ENCODE measurements at regions not wholly inside any gene's neighbourhood (a gene's known extent, or its start where the extent isn't known, plus 50 kb on each side); places are given as distances from the start of the nearest gene placed in this dataset.

DNA sequence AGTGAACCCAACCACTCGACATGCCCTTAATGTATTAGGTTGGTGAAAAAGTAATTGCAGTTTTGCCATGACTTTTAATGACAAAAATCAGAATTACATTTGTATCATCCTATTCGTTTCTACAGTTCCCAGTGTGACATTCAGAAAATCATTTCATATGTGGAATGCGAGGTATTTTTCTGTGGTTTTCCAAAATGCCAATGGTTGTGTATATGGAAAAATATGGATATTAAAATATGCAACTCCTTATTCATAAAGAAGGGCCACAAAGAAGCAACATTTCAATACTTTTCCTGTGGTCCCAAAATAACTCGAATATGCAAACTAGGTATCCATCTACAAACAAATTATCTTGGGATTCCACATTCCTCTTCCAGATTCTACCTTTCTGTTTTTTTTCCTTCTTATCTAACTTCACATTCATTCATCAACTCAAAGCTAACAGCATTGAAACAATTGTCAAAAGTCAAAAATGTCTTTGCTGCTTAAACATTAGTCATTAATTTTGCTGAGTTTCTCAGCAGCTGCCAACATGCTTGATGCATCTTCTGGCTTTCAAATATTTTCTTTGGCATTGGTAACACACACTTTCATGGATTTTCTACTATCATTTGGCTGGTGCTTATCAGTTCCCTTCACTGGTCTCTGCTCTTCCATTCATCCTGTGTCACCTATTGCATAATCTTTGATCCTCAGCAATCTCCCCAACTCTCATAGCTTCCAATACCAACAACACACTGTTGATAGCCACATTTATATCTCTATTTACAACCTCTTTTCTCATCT lies 1445.4 kb downstream of the EFNB2 start:
- no peaks in the 10 kb centered on the region for H3K79me2 ChIP-seq (ENCODE audit: low read length)
- no peaks in the 10 kb centered on the region for H3K27me3 ChIP-seq (ENCODE audit: low read length)
- DNase-seq (no peak), ATAC-seq (no peak)
- no peaks in the 10 kb centered on the region for H4K20me1 ChIP-seq (ENCODE audit: low read length)
- TF ChIP-seq, protein P1, sequence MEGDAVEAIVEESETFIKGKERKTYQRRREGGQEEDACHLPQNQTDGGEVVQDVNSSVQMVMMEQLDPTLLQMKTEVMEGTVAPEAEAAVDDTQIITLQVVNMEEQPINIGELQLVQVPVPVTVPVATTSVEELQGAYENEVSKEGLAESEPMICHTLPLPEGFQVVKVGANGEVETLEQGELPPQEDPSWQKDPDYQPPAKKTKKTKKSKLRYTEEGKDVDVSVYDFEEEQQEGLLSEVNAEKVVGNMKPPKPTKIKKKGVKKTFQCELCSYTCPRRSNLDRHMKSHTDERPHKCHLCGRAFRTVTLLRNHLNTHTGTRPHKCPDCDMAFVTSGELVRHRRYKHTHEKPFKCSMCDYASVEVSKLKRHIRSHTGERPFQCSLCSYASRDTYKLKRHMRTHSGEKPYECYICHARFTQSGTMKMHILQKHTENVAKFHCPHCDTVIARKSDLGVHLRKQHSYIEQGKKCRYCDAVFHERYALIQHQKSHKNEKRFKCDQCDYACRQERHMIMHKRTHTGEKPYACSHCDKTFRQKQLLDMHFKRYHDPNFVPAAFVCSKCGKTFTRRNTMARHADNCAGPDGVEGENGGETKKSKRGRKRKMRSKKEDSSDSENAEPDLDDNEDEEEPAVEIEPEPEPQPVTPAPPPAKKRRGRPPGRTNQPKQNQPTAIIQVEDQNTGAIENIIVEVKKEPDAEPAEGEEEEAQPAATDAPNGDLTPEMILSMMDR (conservative IDR thresholded peaks at IDR 0.05; ENCODE audit: low read depth, low read length), result no peak
- no peak for TF ChIP-seq EZH2phosphoT487 (IDR thresholded peaks at IDR 0.05; ENCODE audit: borderline replicate concordance, low read length)
- TF ChIP-seq EZH2 (IDR thresholded peaks at IDR 0.05; ENCODE audit: low read length, unreplicated experiment), result no peak
- intact Hi-C loops (cut with micrococcal nuclease), result no loop called here
- ChIA-PET CTCF (no interaction called here), POLR2A (ENCODE audit: unreplicated experiment) (no interaction called here)
- BruUV-seq (replicated peaks), result no TSS peak
- no peaks in the 10 kb centered on the region for H3K9me2 ChIP-seq (replicated peaks; ENCODE audit: low read length)
- no peak overlapping the region for H3K4me2 ChIP-seq (ENCODE audit: low read length)
- no peak overlapping the region for H2AFZ ChIP-seq (ENCODE audit: low read length)
- H3K4me3 ChIP-seq (ENCODE audit: low read length), result no peak overlapping the region
- no peaks in the 10 kb centered on the region for H3K9me3 ChIP-seq (ENCODE audit: low read length)
- no peak overlapping the region for H3K9ac ChIP-seq (ENCODE audit: low read length)
- H3K4me1 ChIP-seq (ENCODE audit: insufficient read depth, low read length), result no peaks in the 10 kb centered on the region
- no peak overlapping the region for H3K27ac ChIP-seq (ENCODE audit: low read length)
- H3F3A ChIP-seq (ENCODE audit: low read length, unreplicated experiment), result no peaks in the 10 kb centered on the region
- no peaks in the 10 kb centered on the region for H3K36me3 ChIP-seq (ENCODE audit: low read depth, low read length)

DNA sequence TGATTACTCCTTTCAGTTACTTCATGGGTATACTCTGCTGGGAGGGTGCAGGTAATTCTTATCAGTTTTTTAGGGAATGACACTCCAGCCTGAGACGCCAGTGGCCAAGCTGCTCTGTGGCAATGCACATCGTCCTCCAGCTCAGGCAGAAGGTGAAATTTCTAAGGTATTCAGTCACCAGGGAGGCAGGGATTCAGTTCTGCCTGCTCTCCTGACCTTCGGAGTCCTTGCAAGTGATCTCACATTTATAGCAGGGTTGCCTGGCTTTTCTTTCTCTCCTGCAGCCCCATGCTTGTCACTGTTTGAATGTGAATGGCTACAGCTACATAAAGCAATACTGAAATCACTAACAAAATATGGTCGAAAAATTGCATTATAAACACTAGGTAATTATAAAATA lies 1447.5 kb downstream of the EFNB2 start:
- POLR2A ChIA-PET (ENCODE audit: unreplicated experiment), result no interaction called here

DNA sequence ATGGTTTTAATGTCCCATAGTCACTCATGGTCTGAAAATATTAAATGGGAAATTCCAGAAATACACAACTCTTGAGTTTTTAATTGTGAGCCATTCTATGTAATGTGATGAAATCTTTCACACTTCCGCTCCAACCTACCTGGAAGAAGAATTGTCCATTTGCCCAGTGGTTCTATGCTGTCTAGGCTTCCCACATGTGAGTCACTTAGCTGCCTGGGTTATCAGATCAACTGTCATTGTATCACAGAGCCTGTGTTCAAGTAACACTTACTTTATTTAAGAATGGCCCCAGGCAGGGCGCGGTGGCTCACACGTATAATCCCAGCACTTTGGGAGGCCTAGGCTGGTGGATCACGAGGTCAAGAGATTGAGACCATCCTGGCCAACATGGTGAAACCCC lies 1450.5 kb downstream of the EFNB2 start:
- H3K9me3 ChIP-seq (ENCODE audit: low read length), result no peaks in the 10 kb centered on the region
- no peaks in the 10 kb centered on the region for H3K36me3 ChIP-seq (ENCODE audit: low read depth, low read length)

More for the DNA sequence above, 1447.5 kb downstream of the EFNB2 start:
- H3K4me2 ChIP-seq (ENCODE audit: low read length), result no peak overlapping the region
- H3K27me3 ChIP-seq (ENCODE audit: low read length), result no peaks in the 10 kb centered on the region
- CTCF ChIA-PET, result no interaction called here
- no peaks in the 10 kb centered on the region for H3K9me2 ChIP-seq (replicated peaks; ENCODE audit: low read length)
- H3K9ac ChIP-seq (ENCODE audit: low read length), result no peak overlapping the region
- no peaks in the 10 kb centered on the region for H3K36me3 ChIP-seq (ENCODE audit: low read depth, low read length)
- no peak overlapping the region for H2AFZ ChIP-seq (ENCODE audit: low read length)
- intact Hi-C loops (cut with micrococcal nuclease), result no loop called here
- no peaks in the 10 kb centered on the region for H3K9me3 ChIP-seq (ENCODE audit: low read length)
- DNase-seq (no peak), ATAC-seq (no peak)
- TF ChIP-seq, protein P1 (conservative IDR thresholded peaks at IDR 0.05; ENCODE audit: low read depth, low read length), result no peak
- TF ChIP-seq EZH2phosphoT487 (IDR thresholded peaks at IDR 0.05; ENCODE audit: borderline replicate concordance, low read length), result no peak
- TF ChIP-seq EZH2 (IDR thresholded peaks at IDR 0.05; ENCODE audit: low read length, unreplicated experiment), result no peak
- H4K20me1 ChIP-seq (ENCODE audit: low read length), result no peaks in the 10 kb centered on the region
- H3K27ac ChIP-seq (ENCODE audit: low read length), result no peak overlapping the region
- H3F3A ChIP-seq (ENCODE audit: low read length, unreplicated experiment), result no peaks in the 10 kb centered on the region
- H3K4me1 ChIP-seq (ENCODE audit: insufficient read depth, low read length), result no peaks in the 10 kb centered on the region
- no peak overlapping the region for H3K4me3 ChIP-seq (ENCODE audit: low read length)
- BruUV-seq (replicated peaks), result no TSS peak
- no peaks in the 10 kb centered on the region for H3K79me2 ChIP-seq (ENCODE audit: low read length)

More for the DNA sequence above, 1450.5 kb downstream of the EFNB2 start:
- DNase-seq, result no peak
- ChIA-PET POLR2A (ENCODE audit: unreplicated experiment) (no interaction called here), CTCF (no interaction called here)
- TF ChIP-seq EZH2phosphoT487 (IDR thresholded peaks at IDR 0.05; ENCODE audit: borderline replicate concordance, low read length), result no peak
- TF ChIP-seq EZH2 (IDR thresholded peaks at IDR 0.05; ENCODE audit: low read length, unreplicated experiment), result no peak
- TF ChIP-seq, protein P1 (conservative IDR thresholded peaks at IDR 0.05; ENCODE audit: low read depth, low read length), result no peak
- no peaks in the 10 kb centered on the region for H3K4me1 ChIP-seq (ENCODE audit: insufficient read depth, low read length)
- intact Hi-C loops (cut with micrococcal nuclease), result no loop called here
- H3K27ac ChIP-seq (ENCODE audit: low read length), result no peak overlapping the region
- no peaks in the 10 kb centered on the region for H4K20me1 ChIP-seq (ENCODE audit: low read length)
- no peak overlapping the region for H2AFZ ChIP-seq (ENCODE audit: low read length)
- no peak overlapping the region for H3K4me3 ChIP-seq (ENCODE audit: low read length)
- no peak overlapping the region for H3K4me2 ChIP-seq (ENCODE audit: low read length)
- no peaks in the 10 kb centered on the region for H3K27me3 ChIP-seq (ENCODE audit: low read length)
- H3K9ac ChIP-seq (ENCODE audit: low read length), result no peak overlapping the region
- no peaks in the 10 kb centered on the region for H3F3A ChIP-seq (ENCODE audit: low read length, unreplicated experiment)
- ATAC-seq, result no peak
- H3K79me2 ChIP-seq (ENCODE audit: low read length), result no peaks in the 10 kb centered on the region
- H3K9me2 ChIP-seq (replicated peaks; ENCODE audit: low read length), result no peaks in the 10 kb centered on the region
- no TSS peak for BruUV-seq (replicated peaks)
